GM21447 (cell line): ENCODE measurements at regions not wholly inside any gene's neighbourhood (a gene's known extent, or its start where the extent isn't known, plus 50 kb on each side); places are given as distances from the start of the nearest gene placed in this dataset.
"Not testable (repeated sequence)": the region's sequence is repeated elsewhere in the genome, so short reads cannot be mapped to it uniquely, and the experiment has no call there.

Experiments used
- ATAC-seq: cut with Tn5 transposase; IDR thresholded peaks from one replicate; pipeline ENCODE4 v1.9.1; 2021; ENCODE audit not compliant: unreplicated experiment

DNA sequence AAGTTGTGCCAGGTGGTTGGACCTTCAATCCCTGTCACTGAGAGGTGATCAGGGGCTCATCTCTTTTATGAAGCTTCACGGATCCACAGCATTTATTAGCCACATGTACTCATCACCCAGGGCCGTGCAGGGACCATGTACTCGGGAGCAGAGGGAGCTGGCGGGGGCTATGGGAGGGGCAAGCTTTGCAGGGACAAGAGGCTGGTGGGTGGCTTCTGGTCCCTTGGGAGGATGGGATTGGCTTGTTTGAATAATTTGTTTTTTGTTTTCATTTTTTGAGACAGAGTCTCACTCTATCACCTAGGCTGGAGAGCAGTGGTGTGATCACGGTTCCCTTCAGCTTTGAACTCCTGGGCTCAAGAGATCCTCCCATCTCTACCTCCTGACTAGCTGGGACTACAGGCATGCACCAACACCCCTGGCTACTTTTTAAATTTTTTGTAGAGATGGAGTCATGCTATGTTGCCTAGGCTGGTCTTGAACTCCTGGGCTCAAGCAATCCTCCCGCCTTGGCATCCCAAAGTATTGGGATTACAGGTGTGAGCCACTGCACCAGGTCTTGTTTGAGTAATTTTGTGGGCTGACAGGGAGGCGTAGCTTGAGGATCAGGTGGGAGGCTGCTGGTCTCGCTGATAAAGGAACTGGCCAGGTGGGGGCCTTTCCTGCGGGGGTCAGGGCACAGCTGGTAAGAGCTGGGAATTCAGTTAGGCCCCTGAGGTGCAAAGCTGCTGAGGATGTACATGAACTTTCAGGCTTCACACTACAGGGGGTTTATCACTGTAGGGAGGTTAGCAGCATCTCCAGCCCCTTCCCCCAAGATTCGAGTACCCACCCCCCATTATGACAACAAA, 308.0 kb upstream of the C1orf174 start:
- no peak for ATAC-seq

DNA sequence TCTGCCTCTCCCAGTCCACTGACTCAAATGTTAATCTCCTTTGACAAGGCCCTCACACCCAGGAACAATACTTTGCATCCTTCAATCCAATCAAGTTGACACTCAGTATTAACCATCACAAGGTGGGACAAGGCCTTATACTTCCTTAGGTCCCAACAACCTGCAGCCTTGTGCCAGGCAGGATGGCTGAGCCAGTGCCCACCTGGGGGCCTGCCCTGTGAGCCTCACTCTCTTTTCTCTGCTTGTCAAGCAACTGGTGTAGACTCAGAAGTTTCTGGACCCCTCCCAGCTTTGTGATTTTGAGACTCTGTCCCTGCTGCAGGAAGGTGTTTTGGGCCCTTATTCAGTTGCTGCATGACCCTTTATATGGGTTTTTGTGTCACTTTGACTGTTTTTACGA, 310.0 kb upstream of the C1orf174 start:
- ATAC-seq = no peak

DNA sequence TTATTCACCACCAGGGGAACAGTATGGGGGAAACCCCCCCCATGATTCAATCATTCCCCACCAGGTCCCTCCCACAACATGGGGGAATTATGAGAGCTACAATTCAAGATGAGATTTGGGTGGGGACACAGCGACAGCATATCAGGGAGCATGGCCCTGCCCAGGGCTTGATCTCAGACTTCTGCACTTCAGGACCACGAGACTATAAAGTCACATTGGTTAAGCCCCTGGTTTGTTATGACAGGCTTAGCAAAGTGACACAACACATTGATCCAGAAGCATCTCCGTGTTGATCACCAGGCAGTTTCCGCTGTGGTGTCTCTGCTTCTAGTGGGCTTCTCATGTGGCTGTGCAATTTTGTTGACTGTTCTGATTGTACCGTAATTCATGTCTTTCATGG, 312.7 kb upstream of the C1orf174 start:
- ATAC-seq = no peak

DNA sequence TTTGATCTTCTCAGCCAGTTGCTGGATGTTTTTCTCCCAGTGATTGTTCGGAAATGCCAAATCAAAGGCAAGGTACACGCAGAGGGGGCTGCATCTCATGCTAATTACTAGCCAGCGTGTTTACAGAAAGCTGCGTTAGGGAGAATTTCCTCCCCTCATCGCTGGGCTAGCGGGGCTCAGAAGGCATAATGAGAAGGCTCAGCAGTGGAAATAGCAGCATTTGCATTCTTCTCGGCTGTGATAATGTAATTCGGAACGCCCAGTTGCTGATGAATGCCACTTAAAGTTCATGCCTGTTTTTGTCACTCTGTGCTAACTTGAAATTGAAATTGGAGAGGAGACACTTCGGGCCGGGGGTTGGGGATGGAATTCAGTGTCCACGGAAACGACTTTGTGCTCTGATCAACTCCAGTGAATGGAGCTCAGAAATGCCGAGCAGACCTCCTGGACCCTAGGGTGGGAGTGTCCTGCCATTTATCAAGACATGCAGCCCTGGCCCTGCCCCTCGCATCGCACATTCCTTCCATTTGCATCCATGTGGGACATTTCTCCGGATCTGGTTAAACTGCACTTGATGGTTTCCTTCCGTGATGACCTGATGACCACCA, 313.4 kb upstream of the C1orf174 start:
- no peak for ATAC-seq

DNA sequence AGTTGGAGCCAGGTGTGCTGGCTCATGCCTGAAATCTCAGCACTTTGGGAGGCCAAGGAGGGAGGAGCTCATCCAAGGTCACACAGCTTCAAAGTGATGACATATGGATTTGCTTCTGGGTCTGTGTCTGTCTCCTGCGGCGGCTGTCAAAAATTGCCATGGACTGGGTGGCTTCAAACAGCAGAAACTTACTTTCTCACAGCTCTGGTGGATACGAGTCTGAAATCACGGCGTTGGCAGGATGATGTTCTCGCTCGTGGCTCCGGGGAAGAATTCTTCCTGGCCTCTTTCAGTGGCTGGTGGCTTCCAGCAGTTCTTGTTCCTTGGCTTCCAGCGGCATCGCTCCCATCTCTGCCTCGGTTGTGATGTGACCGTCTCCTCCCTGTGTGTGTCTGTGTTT, 314.8 kb upstream of the C1orf174 start:
- no peak for ATAC-seq

DNA sequence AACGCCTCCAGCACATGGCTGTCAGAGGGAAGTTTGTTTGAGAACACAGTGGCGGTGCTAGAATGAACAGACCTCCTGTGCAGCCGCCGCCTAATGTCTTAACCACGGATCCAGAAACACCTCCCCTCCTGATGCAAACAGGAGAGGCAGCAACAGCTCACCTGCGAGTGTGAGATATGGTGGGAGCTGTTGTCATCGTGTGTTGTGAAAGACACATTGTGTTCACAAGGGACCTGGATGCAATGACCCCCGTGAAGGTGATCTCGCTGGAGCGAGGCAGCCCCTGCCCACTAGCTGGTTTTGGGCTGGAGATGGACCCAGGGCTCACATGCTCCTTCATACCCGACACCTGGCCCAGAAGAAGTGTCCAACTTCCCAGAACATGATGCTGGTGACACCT, 315.3 kb upstream of the C1orf174 start:
- ATAC-seq = no peak

DNA sequence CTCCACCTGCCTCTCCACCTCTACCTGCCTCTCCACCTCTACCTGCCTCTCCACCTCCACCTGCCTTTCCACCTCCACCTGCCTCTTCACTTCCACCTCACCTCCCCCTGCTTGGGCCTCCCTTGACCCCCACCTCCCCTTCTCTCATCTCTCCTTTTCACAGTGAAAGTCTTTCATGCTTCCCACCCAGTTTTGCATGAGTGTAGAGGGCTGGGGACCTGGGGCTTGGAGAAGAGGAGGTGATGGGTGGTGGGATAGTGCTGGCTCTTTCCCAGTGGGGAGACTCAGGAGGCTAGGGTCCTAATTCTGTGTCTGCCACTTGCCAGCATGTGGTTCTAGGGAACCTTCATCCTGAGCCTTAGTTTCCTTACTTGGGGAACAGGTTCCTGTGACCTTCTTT, 316.2 kb upstream of the C1orf174 start:
- ATAC-seq = no peak

DNA sequence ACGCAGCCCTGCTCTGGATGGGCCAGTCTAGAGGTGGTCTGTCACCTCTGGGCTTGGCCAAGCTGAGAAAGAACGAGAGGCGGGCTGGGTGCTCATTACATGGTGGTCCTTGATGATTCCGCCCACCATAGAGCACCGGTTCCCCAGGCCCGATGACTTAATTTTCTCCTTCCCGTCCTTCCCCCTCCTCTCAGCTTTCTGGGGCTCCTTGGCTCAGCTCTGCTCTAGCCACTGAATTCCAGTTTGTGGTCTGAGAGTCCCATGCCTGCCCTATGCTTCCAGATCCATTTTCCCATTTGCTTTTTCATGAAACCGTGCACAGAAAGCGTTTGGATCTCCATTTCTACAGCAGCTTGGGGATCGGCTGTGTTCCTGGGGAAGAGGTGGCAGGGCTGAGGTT, 318.5 kb upstream of the C1orf174 start:
- ATAC-seq = no peak

DNA sequence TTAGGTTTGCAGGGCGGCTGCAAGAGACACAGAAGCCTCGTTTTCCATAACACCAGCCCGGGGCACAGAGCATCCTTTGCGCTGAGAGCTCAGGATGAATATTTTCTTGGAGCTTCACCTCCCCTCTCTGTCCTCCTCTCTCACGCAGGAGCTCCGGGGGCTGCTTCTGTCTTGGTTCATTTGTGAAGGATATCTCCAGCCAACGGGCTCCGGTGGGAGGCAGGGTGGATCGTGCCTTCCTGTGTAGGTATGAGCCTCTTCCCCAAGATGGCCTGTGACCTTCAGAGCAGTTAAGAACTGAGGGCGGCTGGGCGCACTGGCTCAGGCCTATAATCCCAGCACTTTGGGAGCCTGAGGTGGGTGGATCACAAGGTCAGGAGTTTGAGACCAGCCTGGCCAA, 319.0 kb upstream of the C1orf174 start:
- ATAC-seq = no peak

DNA sequence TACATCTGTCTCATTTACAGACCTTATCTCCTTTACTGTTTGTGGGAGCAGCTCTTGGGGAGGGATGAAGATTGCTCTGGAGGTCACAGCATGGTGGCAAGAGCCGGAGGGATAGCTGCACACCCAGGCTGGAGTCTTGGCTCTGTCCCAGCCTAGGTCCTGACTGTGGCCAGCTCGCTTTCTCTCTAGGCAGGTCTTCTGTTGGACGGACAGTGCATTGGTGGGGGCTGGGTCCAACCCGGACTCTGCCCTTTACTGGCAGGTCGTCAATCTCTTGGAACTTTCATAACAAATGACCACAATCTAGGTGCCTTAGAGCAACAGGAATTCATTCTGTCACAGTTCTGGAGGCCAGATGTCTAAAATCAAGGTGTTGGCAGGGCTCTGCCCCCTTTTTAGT, 319.8 kb upstream of the C1orf174 start:
- ATAC-seq = no peak

DNA sequence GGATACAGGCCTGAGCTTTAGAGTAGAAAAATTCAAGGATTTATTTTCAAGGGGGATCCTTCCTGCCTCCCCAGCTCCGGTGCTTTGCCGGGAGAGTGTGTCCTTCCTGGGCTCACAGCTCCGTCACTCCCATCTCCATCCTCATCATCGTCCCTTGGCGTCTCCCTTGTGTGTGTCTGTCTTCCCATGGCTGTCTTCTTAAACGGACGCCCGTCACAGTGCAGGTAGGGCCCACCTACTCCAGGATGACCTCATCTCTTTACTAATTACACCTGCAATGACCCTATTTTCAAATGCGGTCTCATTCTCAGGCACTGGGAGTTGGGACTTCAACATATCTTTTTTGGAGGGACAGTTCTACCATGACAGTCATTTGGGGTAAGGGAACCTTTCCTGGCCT, 320.3 kb upstream of the C1orf174 start:
- ATAC-seq = no peak

DNA sequence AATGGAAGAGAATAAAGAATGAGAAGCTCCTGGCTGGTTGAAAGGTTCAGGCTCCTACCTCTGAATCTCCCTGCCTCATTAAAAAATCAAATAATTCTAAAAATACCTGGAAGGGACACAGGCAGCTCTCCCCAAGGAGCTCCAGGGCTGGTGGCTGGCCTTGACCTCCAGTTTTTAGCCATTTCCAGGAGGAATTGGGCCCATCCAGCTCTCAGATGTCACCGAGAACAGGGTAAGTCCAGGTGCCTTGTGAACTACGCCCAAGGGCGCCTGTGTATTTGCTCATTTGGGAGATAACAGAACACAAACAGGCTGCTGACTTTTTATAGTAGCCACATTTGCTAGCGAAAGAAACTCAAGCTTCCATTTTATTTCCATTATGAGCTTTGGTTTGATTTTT, 321.0 kb upstream of the C1orf174 start:
- no peak for ATAC-seq

DNA sequence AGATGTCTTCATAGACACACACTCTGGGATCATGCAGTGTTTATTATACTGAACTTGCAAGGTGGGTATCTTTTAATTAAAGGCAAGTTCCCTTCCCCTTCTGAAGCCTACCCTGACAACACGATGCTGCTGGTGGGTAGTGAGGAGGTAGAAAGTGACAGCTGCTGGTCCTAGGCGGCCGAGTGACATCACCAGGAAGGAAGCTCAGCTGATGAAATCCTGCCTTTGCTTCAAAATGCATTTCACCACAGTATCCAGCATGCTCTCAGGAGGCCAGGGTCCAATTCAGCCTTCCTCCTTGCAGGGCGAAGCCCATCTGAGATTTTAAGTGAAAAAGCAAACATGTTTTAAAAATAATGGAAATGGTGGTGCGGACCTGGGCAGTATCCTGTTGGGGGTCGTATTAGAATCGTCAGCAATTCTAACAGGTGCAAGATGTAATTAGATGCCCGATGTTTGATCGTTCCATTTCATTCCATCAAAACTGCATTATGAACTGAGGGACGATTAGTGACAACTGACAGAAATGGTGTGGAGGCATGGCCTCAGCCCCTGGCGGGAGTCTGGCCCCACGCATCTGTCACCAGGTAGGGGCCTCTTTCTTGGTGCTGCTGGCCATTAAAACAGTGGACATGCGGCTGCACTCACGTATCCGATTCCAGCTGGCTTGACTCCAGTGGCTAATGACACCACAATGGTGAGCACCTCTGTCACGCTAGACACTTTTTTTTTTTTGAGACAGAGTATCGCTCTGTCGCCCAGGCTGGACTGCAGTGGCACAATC, 324.8 kb upstream of the C1orf174 start:
- no peak for ATAC-seq

DNA sequence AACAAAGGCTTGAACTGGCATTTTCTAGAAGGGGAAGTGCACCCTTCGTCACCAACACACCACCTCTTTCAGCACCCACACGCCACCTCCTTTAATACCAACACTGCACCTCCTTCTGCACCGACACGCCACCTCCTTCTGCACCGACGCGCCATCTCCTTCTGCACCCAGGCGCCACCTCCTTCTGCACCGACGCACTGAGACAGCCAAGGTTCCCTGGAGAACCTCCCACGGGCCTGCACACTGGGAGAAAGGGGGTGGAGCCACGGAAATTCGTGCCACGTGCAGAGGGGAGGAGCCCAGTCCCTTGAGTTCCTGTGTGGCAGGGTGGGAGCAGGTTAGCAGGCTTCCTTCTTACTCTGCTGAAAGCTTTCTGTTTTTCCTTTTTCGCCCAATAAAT, 327.9 kb upstream of the C1orf174 start:
- no peak for ATAC-seq

DNA sequence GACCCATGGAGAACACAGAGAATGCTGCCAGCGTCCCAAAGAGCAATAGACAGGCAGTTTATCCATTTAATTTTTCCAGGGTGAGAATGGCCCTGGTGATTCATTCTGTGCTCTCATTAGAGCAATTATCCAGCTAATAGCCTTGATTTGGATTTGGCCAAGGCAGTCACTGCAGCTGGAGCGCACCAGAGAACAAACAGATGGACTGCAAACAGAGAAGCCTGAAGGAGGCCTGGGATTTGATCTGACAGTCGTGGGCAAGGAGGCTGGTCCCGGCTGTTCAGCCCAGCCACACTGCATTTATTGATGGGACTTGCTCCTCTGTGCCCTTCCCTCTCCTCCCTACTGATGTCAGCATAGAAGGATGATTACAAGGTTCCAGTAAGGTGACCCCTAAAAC, 353.9 kb upstream of the C1orf174 start:
- no peak for ATAC-seq

DNA sequence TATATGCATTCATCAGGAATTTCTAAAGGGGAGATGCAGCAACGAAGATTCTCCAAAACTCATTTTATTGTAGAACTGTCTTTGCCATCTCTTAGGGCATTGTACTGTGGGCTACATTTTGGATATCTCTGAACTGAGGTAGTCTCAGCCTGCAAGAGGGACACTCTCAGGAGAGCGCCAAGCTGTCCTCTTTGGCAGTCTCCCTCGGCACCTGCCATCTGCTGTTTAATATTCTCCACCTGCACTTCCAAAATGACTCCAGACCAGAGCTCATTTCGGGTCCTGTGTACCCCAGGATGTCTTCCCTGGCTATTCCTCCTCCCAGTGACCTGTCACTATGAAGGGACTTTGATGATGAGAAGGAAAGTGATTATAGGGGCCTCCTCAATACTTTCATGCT, 356.3 kb upstream of the C1orf174 start:
- ATAC-seq = no peak

DNA sequence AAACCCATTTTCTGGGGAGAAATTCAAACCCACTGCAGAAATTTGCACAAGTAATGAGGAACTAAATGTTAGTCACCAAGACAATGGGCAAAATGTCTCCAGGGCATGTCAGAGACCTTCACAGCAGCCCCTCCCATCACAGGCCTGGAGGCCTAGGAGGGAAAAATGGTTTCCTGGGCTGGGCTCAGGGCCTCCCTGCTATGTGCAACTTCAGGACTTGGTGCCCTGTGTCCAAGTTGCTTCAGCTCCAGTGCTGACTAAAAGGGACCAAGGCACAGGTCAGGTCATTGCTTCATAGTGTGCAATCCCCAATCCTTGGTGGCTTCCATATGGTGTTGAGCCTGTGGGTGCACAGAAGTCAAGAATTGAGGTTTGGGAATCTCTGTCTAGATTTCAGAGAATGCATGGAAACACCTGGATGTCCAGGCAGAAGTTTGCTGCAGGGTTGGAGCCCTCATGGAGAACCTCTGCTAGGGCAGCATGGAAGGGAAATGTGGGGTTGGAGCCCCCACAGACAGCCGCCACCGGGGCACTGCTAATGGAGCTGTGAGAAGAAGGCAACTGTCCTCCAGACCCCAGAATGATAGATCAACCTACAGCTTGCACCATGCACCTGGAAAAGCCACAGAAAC, 358.2 kb upstream of the C1orf174 start:
- not testable (repeated sequence) for ATAC-seq

DNA sequence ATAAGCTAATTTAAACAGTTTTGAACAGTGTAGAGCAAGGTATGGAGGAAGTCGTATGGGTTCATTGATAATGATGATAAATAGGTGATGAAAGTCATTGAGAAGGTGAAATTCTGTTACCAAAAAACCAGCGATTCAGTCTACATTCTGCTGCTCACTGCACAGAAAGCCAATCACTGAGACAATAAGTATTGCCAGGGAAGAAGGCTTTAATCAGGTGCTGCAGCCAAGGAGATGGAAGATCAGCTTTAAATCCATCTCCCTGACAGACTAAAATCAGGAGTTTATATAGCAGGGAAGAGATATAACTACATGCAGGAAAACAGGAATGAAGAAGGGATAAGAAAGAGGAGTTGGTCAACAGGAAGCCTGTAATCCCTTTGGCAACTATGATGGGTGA, 361.3 kb upstream of the C1orf174 start:
- no peak for ATAC-seq

DNA sequence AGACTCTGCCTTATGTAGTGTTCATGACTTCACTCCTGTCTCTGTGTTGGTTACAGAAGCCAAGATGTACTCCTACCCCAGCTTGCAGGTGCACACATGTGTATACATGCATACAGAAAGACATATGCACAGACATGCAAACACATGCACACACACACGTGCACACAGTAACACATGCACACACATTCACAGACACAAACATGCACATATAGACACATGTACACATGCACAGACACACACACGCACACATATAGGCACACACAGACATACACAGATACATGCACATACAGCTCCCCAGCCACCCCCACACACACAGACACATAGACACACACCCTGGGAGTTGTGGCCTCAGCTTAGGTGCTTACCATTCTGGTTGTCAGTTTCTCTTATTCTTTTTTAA, 362.6 kb upstream of the C1orf174 start:
- ATAC-seq = no peak

DNA sequence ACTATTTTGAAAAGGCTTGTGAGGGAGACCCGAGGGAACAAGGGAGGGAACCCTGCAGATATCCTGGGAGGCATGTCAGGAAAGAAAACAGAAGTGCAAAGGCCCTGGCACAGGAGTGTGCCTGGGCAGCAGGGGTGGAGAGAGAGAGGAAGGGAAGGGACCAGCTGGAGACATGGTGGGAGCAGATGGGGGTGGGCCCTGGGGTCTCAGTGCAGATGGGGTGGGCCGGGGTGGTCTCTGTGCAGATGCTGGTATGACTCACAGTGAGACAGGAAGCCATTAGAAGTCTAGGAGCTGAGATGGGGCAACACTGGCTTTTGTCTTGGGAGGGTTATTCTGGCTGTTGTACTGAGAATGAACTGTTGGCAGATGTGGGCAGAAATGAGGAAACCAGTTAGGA, 363.6 kb upstream of the C1orf174 start:
- no peak for ATAC-seq

DNA sequence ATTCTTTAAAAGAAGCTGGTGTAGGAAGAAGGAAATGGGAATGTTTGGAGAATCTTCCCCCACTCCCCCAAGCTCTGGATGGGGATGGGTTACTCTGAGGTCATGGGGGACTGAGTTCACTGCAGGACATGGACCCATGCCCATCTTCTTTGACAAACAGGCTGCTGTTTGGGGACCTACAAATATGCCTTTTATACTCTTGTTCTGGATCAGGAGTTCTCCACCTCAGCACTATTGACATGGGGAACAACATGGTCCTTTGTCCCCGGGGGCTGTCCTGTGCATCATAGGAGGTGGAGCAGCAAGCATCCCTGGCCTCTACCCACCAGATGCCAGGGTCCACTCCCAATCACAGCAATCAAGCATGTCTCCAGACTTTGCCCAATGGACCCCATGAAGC, 365.8 kb upstream of the C1orf174 start:
- ATAC-seq = no peak
